IMR-90 (cell line): ENCODE measurements at regions not wholly inside any gene's neighbourhood (a gene's known extent, or its start where the extent isn't known, plus 50 kb on each side); places are given as distances from the start of the nearest gene placed in this dataset.

Experiments used
- ATAC-seq: fragments of 200-7000 bp; cut with Tn5 transposase; 2 replicates; pipeline ENCODE4 v1.9.1; 2020; ENCODE audit warnings: low read depth, mild to moderate bottlenecking, moderate library complexity
- BruUV-seq: library from RNA; stranded (reverse); fragments of 400-500 nt; replicated peaks from 2 replicates; lab custom pipeline; 2021; lab: Mats Ljungman, UMichigan
- CTCF ChIA-PET: fragments of 300-600 bp; formaldehyde crosslinking; extraction: SDS; loops from one replicate; lab custom pipeline; 2021; ENCODE audit warnings: antibody characterized with exemption; lab: Yijun Ruan, JAX
- POLR2A ChIA-PET: fragments of 300-600 bp; sonication (Branson Sonifier 250); formaldehyde crosslinking; loops from one replicate; lab custom pipeline; 2022; ENCODE audit warnings: antibody characterized with exemption; ENCODE audit not compliant: unreplicated experiment; lab: Charles Lee
- DNase-seq: peaks from one replicate; pipeline ENCODE4 v3.0.0; 2013
- H2AFZ ChIP-seq: replicated peaks from 2 replicates; pipeline ENCODE3; 2013; ENCODE audit warnings: low read length, mild to moderate bottlenecking; ENCODE audit not compliant: poor library complexity
- H2AK5ac ChIP-seq: 2 replicates; pipeline ENCODE4 v1.6.1; 2013; ENCODE audit warnings: low read depth, low read length, inconsistent platforms
- H2AK9ac ChIP-seq: replicated peaks from 2 replicates; pipeline ENCODE3; 2013; ENCODE audit warnings: mild to moderate bottlenecking, low read depth, low read length, moderate library complexity; ENCODE audit not compliant: poor library complexity
- H2BK120ac ChIP-seq: 2 replicates; pipeline ENCODE4 v1.6.1; 2013; ENCODE audit warnings: low read depth, low read length, inconsistent platforms
- H2BK15ac ChIP-seq: 3 replicates; pipeline ENCODE4 v1.6.1; 2013; ENCODE audit warnings: low read depth, low read length, inconsistent platforms
- H2BK20ac ChIP-seq: 2 replicates; pipeline ENCODE4 v1.6.1; 2013; ENCODE audit warnings: low read depth, mild to moderate bottlenecking, inconsistent platforms, low read length, moderate library complexity
- H2BK5ac ChIP-seq: 2 replicates; pipeline ENCODE4 v1.6.1; 2013; ENCODE audit warnings: mild to moderate bottlenecking, low read depth, low read length, inconsistent platforms; ENCODE audit not compliant: poor library complexity, severe bottlenecking
- H3K14ac ChIP-seq: replicated peaks from 2 replicates; pipeline ENCODE4 v1.6.1; 2013; ENCODE audit warnings: low read depth, low read length, inconsistent platforms
- H3K18ac ChIP-seq: 2 replicates; pipeline ENCODE4 v1.6.1; 2013; ENCODE audit warnings: low read depth, low read length, control low read depth
- H3K23ac ChIP-seq: 2 replicates; pipeline ENCODE4 v1.6.1; 2013; ENCODE audit warnings: low read depth, low read length, inconsistent platforms
- H3K27ac ChIP-seq: 2 replicates; pipeline ENCODE4 v1.5.1; 2013; ENCODE audit warnings: mild to moderate bottlenecking, control low read depth, low read length; ENCODE audit not compliant: insufficient read depth
- H3K27me3 ChIP-seq: 2 replicates; pipeline ENCODE4 v1.6.1; 2013; ENCODE audit warnings: low read length; ENCODE audit not compliant: control insufficient read depth, insufficient read depth
- H3K36me3 ChIP-seq: 2 replicates; pipeline ENCODE4 v1.6.1; 2013; ENCODE audit warnings: low read length, mixed read lengths; ENCODE audit not compliant: control insufficient read depth, insufficient read depth
- H3K4ac ChIP-seq: 2 replicates; pipeline ENCODE4 v1.6.1; 2013; ENCODE audit warnings: low read depth, low read length, inconsistent platforms
- H3K4me1 ChIP-seq: 2 replicates; pipeline ENCODE4 v1.6.1; 2013; ENCODE audit warnings: low read length, mixed read lengths; ENCODE audit not compliant: control insufficient read depth, insufficient read depth
- H3K4me2 ChIP-seq: 2 replicates; pipeline ENCODE4 v1.6.1; 2013; ENCODE audit warnings: low read depth, mild to moderate bottlenecking, control low read depth, low read length, moderate library complexity
- H3K4me3 ChIP-seq: 2 replicates; pipeline ENCODE4 v1.5.1; 2013; ENCODE audit warnings: low read depth, mild to moderate bottlenecking, control low read depth, low read length, moderate library complexity; ENCODE audit not compliant: insufficient read depth
- H3K56ac ChIP-seq: 2 replicates; pipeline ENCODE4 v1.6.1; 2013; ENCODE audit warnings: low read length, inconsistent platforms; ENCODE audit not compliant: insufficient read depth; ENCODE audit errors: extremely low read depth
- H3K79me1 ChIP-seq, 2 experiments: 2 replicates each; pipeline ENCODE4 v1.6.1; 2013; ENCODE audit warnings: low read length in 2 of 2, inconsistent platforms in 1 of 2, low read depth in 1 of 2
- H3K9ac ChIP-seq: 2 replicates; pipeline ENCODE4 v1.6.1; 2013; ENCODE audit warnings: low read depth, low read length, control low read depth
- H3K9me1 ChIP-seq: 2 replicates; pipeline ENCODE4 v1.6.1; 2013; ENCODE audit warnings: low read length, inconsistent platforms; ENCODE audit not compliant: insufficient read depth
- H3K9me3 ChIP-seq: 2 replicates; pipeline ENCODE4 v1.6.1; 2013; ENCODE audit warnings: low read length; ENCODE audit not compliant: control insufficient read depth, insufficient read depth
- H4K20me1 ChIP-seq: 2 replicates; pipeline ENCODE4 v1.6.1; 2013; ENCODE audit warnings: low read length, inconsistent platforms; ENCODE audit not compliant: insufficient read depth
- H4K5ac ChIP-seq: 2 replicates; pipeline ENCODE4 v1.6.1; 2013; ENCODE audit warnings: mild to moderate bottlenecking, low read depth, low read length, control low read depth
- H4K8ac ChIP-seq, 2 experiments: 2 replicates each; pipeline ENCODE4 v1.6.1; 2013; ENCODE audit warnings: low read depth in 2 of 2, low read length in 2 of 2, control low read depth in 1 of 2, inconsistent platforms in 1 of 2
- H4K91ac ChIP-seq: 2 replicates; pipeline ENCODE4 v1.6.1; 2013; ENCODE audit warnings: low read depth, low read length, inconsistent platforms; ENCODE audit not compliant: insufficient read depth
- CEBPB ChIP-seq: IDR thresholded peaks from 2 replicates; pipeline ENCODE4 v1.6.1; 2012; ENCODE audit warnings: low read depth, low read length, improper control_type of control experiment
- CHD1 ChIP-seq: IDR thresholded peaks from 2 replicates; pipeline ENCODE4 v1.6.1; 2012; ENCODE audit warnings: low read depth, low read length, improper control_type of control experiment
- FOS ChIP-seq: fragments of 150-350 bp; IDR thresholded peaks from 2 replicates; pipeline ENCODE4 v1.6.1; 2016; ENCODE audit warnings: low read depth, low read length
- MAFK ChIP-seq: IDR thresholded peaks from 2 replicates; pipeline ENCODE4 v1.6.1; 2012; ENCODE audit warnings: low read depth, low read length, improper control_type of control experiment
- MXI1 ChIP-seq: IDR thresholded peaks from 2 replicates; pipeline ENCODE4 v1.6.1; 2012; ENCODE audit warnings: low read depth, mild to moderate bottlenecking, low read length, moderate library complexity, borderline replicate concordance
- NFE2L2 ChIP-seq: fragments of 150-350 bp; IDR thresholded peaks from 2 replicates; pipeline ENCODE4 v1.6.1; 2016; ENCODE audit warnings: low read depth, mild to moderate bottlenecking, low read length
- POLR2A ChIP-seq: IDR thresholded peaks from 2 replicates; pipeline ENCODE4 v1.6.1; 2012; ENCODE audit warnings: mild to moderate bottlenecking, low read depth, low read length
- RCOR1 ChIP-seq: IDR thresholded peaks from 2 replicates; pipeline ENCODE4 v1.6.1; 2012; ENCODE audit warnings: mild to moderate bottlenecking, low read length, improper control_type of control experiment; ENCODE audit not compliant: insufficient replicate concordance
- WGBS, 2 experiments: methylation state at CpG; one replicate each; pipeline versions ENCODE4 v1.1.5 to v1.1.7; 2013; ENCODE audit warnings: missing lambda C conversion rate in 2 of 2; ENCODE audit not compliant: insufficient read length in 1 of 2; ENCODE audit errors: extremely low coverage in 2 of 2; 5-methylcytosine and 5-hydroxymethylcytosine counted together
- dilution Hi-C: fragments of 300-500 bp; cut with HindIII; formaldehyde crosslinking; loops from one replicate; pipeline ENCODE4 v1.14.3; 2018; ENCODE audit warnings: low sequenced_read_pairs; ENCODE audit not compliant: unreplicated experiment
- in situ Hi-C: fragments of 300-500 bp; cut with MboI; formaldehyde crosslinking; loops from 3 replicates; pipeline ENCODE4 v1.14.3; 2019; ENCODE audit warnings: low sequenced_read_pairs, inconsistent platforms, mixed read lengths
- intact Hi-C: fragments of 100-400 bp; cut with micrococcal nuclease; formaldehyde crosslinking; loops from 2 replicates; pipeline ENCODE4 v1.10.0; 2022
- TF ChIP-seq, protein P1 (sequence below): conservative IDR thresholded peaks from 2 replicates; pipeline ENCODE4 v1.5.1; 2012; ENCODE audit warnings: mild to moderate bottlenecking, low read depth, low read length, improper control_type of control experiment
- TF ChIP-seq, protein P2 (sequence below): fragments of 150-350 bp; IDR thresholded peaks from 2 replicates; pipeline ENCODE4 v1.6.1; 2017; ENCODE audit warnings: mild to moderate bottlenecking, antibody characterized with exemption, low read length, low read depth

DNA sequence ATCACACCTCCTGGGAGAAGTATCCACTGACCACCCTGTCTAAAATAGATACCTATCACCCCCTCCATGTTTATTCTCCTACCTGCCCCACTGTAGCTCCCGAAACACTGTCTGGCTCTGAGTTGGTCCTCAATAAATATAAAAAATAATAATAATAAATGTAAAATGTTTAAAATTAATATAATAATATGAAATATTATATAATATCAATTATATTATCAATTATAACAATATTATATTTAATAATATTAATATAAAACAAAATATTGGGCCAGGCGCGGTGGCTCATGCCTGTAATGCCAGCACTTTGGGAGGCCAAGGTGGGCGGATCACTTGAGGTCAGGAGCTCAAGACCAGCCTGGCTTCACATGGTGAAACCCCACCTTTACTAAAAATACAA, 52.3 kb upstream of the TIAM1 start:
- Histone ChIP-seq H3K9me3 (no peaks in the 10 kb centered on the region), H3K27ac (no peak overlapping the region), H3K4me1 (no peaks in the 10 kb centered on the region), H3K9ac (no peak overlapping the region), H2AK9ac (no peak overlapping the region), H4K20me1 (no peaks in the 10 kb centered on the region), H3K4me2 (no peak overlapping the region), H3K4me3 (no peak overlapping the region), H3K27me3 (no peaks in the 10 kb centered on the region; the same call in 1 of the 2 replicates), H2AFZ (no peak overlapping the region), H4K91ac (no peak overlapping the region), H3K23ac (no peak overlapping the region), H3K79me1 (no peaks in the 10 kb centered on the region), H3K18ac (no peak overlapping the region), H3K9me1 (no peaks in the 10 kb centered on the region), H3K14ac (no peak overlapping the region), H2BK120ac (no peak overlapping the region), H3K36me3 (no peaks in the 10 kb centered on the region), H3K4ac (no peak overlapping the region), H2BK20ac (no peak overlapping the region), H2BK5ac (no peak overlapping the region), H3K56ac (no peak overlapping the region), H2AK5ac (no peak overlapping the region), H4K8ac (no peak overlapping the region), H2BK15ac (no peak overlapping the region), H4K5ac (no peak overlapping the region)
- in situ Hi-C loops (no loop called here), intact Hi-C loops (no loop called here), dilution Hi-C loops (no loop called here)
- no peak for DNase-seq
- no CpG with 5 or more reads among the region's 4 CpGs for WGBS, 2 experiments
- BruUV-seq: no TSS peak
- ChIA-PET CTCF (interaction anchor here (0.6 kb wide), 1 partner anchor 12 kb away, joined by 3 read pairs; no protein-coding TSS in a partner anchor), POLR2A (no interaction called here)
- no peak for ATAC-seq
- TF ChIP-seq, protein P1, sequence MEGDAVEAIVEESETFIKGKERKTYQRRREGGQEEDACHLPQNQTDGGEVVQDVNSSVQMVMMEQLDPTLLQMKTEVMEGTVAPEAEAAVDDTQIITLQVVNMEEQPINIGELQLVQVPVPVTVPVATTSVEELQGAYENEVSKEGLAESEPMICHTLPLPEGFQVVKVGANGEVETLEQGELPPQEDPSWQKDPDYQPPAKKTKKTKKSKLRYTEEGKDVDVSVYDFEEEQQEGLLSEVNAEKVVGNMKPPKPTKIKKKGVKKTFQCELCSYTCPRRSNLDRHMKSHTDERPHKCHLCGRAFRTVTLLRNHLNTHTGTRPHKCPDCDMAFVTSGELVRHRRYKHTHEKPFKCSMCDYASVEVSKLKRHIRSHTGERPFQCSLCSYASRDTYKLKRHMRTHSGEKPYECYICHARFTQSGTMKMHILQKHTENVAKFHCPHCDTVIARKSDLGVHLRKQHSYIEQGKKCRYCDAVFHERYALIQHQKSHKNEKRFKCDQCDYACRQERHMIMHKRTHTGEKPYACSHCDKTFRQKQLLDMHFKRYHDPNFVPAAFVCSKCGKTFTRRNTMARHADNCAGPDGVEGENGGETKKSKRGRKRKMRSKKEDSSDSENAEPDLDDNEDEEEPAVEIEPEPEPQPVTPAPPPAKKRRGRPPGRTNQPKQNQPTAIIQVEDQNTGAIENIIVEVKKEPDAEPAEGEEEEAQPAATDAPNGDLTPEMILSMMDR: no peak
- TF ChIP-seq NFE2L2 (no peak), MAFK (no peak), FOS (no peak), CHD1 (no peak), MXI1 (no peak), POLR2A (no peak), CEBPB (no peak), RCOR1 (no peak)
- TF ChIP-seq, protein P2, sequence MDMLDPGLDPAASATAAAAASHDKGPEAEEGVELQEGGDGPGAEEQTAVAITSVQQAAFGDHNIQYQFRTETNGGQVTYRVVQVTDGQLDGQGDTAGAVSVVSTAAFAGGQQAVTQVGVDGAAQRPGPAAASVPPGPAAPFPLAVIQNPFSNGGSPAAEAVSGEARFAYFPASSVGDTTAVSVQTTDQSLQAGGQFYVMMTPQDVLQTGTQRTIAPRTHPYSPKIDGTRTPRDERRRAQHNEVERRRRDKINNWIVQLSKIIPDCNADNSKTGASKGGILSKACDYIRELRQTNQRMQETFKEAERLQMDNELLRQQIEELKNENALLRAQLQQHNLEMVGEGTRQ: no peak
